IPS DF 19.7 (cell line): ENCODE measurements at regions not wholly inside any gene's neighbourhood (a gene's known extent, or its start where the extent isn't known, plus 50 kb on each side); places are given as distances from the start of the nearest gene placed in this dataset.
"Not testable (repeated sequence)": the region's sequence is repeated elsewhere in the genome, so short reads cannot be mapped to it uniquely, and the experiment has no call there.

Experiments used
- DNase-seq: peaks from one replicate; pipeline ENCODE4 v3.0.0-alpha.2; 2013; ENCODE audit warnings: low read depth, low spot score

DNA sequence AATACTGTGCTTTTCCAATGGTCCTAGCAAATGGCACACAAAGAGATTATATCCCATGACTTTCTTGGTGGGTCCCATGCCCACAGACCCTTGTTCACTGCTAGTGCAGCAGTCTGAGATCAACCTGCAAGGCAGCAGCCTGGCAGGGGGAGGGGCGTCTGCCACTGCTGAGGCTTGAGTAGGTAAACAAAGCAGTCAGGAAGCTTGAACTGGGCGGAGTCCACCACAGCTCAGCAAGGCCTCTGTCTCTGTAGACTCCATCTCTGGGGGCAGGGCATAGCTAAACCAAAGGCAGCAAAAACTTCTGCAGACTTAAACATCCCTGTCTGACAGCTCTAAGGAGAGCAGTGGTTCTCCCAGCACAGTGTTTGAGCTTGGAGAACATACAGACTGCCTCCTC lies 82.9 kb downstream of the ZNF737 start:
- DNase-seq: peak; percentile 38

DNA sequence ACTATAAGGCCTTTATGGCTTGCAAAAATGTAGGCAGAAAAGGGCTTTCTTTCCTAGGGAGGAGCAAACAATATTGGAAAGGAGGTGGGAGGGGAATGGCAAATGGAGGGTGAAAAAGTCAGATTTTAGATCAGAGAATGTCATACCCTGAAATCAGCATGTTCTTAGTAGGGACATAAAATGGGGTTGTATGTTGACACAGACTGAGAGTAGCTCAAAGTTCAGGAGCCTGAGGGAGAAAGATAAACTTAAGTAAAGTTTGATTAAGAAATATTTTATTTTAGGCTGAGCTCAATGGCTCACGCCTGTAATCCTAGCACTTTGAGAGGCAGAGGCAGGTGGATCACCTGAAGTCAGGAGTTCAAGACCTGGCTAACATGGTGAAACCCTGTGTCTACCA lies 83.8 kb downstream of the ZNF737 start:
- DNase-seq: no peak

DNA sequence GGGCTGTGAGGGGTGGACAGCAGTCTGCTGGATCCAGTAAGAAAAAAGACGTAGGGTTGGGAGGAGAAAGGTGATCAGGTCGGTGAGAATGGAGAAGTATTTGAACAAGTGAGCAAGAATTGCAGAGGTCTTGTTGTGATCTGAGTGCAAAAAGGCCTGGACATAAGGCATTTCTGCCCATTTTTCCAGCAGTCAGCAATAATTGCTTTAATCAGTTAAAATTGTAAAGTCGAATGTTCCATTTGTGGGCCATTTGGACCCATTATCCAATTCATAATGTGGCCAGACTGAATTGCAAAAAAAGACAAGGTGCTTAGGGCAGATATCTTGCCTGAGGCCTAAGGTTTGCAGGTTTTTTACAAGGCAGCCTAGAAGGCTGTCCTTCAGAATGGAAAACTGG lies 86.1 kb downstream of the ZNF737 start:
- DNase-seq: no peak

DNA sequence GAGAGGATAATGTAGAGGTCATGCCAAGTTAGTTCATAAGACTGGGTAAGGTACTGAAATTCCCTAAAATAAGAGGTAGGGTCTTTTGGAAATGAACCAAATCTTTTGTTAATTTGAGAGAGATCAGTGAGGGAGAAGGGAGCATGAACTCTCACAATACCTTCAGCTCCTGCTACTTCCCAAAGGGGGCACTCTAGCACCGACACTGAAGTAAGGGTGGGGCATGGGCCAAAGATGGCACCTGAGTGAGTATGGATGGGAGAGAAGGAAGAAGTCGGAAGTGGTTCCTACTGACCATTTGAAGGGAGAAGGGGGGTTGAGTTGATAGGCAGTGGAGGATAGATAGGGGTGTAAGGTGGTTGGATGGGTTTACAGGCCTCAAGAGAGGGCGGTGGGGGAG lies 86.6 kb downstream of the ZNF737 start:
- DNase-seq: no peak

DNA sequence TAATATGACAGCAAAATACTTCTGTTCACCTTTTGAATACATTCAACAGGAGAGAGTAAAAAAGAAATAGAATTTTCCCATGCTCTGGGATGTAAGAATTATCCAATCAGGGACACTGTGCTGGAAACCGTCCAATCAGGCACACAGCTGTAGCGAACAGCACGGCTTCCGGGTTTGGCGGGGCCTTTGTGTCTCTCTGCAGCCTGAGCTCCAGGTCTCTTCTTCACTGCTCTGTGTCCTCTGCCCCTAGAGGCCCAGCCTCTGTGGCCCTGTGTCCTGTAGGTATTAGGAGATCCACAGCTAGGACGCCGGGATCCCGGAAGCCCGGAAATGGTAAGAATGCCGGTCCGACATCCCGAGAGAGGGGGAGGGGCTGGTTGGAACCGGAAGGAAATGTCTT lies 92.7 kb downstream of the ZNF737 start:
- DNase-seq: no peak

DNA sequence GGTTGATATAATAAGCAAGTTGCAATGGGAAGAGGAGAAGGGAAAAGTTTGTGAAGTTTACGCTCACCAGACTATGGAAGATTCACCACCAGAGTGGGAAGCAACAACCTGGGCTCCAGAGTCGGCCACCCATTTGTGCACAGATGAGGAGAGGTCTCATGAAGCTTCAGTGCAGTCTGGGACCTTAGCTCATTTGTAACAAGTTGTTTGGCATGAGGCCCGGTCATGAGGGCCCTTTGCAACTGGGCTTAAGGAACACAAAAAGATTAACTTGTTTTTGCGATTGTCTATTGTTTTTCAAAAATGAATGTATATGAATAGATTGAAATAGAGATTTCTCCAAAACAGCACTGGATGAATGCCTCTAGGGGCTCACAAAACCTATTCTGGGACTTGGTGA lies 94.2 kb downstream of the ZNF737 start:
- DNase-seq: no peak

DNA sequence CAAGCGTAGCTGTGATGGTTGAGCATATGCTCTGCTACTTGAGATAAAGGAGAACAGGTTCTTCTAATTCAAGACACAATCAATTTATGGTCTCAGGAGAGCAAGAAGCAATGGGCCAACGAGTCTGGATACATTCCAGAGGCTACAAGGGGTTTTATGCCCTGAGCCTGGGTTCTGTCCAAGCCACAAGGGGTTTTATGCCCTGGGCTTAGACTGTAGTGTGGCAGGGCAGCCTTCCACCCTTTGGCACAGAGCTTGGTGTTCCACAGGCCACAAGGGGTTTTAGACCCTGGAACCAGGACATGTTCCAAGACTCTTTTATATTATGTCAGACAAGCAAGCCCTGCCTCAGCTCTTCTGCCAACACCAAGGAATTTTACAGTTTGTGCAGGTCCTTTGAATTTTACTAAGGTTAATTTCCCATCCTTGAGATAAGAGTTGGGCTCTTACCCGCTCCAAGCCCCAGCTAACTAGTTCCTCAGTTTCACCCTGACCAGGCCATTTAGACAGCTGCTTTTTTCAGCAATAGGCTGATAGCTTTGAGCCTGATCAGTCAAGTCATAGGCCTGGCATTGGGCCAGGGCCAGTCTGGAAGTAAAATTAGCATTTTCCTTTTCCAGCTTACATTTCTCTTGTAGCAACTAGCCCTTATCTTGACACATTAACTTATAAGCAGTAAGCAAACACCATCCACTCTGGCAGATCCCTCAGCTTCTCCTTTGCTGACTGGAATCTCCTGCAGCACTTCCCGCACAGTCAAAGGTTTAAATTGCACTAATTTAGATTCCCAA lies 95.0 kb downstream of the ZNF737 start:
- no peak for DNase-seq

DNA sequence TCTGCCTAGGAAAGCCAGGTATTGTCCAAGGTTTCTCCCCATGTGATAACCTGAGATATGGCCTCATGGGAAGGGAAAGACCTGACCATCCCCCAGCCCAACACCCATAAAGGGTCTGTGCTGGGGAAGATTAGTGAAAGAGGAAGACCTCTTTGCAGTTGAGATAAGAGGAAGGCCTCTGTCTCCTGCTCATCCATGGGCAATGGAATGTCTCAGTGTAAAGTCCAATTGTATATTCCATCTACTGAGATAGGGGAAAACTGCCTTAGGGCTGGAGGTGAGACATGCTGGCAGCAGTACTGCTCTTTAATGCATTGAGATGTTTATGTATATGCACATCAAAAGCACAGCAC lies 99.0 kb downstream of the ZNF737 start:
- not testable (repeated sequence) for DNase-seq

DNA sequence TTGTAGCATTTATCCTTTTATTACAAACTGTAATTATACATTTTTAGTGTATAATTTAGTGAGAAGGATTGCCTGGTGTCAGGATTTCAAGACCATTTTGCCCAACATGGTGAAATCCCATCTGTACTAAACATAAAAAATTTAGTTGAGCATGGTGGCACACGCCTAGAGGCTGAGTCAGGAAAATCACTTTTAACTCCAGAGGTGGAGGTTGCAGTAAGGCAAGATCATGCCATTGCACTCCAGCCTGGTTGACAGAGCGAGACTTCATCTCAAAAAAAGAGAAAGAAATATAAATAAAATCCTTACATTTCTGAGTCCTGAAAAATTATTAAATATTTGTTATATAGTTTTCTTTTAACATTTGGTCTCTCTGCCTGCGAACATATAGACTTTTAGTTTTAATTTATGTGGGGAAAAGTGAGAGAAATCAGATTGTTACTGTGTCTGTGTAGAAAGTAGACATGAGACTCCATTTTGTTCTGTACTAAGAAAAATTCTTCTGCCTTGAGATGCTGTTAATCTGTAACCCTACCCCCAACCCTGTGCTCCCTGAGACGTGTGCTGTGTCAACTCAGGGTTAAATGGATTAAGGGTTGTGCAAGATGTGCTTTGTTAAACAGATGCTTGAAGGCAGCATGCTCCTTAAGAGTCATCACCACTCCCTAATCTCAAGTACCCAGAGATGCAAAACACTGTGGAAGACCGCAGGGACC lies 99.5 kb downstream of the ZNF737 start:
- DNase-seq: not testable (repeated sequence)

DNA sequence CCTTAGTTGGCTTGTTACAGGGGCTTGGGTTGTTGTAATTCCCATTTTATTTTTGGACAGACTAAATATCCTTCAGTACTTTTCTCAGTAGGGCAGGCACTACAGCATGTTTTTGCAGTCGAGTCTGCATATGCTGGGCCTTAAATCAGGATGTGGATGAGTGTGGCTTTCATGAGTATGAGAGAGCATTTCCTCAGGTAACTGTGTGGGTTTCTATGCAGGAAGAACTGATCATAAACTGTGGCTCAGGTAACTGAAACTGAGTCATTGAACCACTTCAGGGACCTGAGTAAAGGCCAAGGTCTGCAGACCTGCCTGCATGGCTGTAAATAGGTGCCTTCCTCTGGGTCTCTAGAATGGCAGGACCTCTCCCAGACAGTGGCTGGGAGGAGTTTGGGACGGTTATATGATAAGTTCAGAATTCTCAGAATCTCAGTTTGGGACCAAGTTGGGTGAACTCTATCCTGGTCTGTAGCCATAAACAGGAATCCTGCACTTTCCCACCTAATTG lies 112.1 kb downstream of the ZNF737 start:
- DNase-seq: no peak

DNA sequence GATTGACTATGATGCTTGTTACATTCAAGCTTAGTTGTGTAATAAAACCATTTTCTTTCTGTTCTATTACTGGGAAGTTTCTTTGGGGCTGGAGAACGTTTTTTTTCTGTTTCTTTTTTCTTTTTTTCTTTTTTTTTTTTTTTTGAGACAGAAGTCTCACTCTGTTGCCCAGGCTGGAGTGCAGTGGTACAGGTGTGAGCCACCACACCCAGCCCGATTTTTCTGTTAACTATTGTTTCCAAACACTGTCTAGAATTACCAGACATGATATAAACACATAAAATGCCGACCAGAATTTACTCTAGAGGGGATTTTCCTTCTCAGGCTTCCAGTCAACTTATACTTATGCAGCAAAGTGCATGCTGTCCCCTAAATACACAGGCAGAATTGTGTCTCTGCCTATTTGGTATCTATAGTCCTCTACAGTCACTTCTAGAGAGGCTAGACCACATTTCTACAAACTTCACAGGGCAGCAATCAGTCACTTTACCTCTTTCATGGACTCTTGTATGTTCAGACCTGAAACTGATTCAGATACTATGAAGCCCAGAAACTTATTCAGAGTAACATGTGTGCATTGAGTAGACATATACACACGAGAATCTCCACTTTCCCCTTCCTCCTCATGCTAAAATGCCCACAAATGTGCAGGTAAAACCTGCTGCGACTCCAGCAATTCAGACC lies 121.2 kb downstream of the ZNF737 start:
- no peak for DNase-seq

DNA sequence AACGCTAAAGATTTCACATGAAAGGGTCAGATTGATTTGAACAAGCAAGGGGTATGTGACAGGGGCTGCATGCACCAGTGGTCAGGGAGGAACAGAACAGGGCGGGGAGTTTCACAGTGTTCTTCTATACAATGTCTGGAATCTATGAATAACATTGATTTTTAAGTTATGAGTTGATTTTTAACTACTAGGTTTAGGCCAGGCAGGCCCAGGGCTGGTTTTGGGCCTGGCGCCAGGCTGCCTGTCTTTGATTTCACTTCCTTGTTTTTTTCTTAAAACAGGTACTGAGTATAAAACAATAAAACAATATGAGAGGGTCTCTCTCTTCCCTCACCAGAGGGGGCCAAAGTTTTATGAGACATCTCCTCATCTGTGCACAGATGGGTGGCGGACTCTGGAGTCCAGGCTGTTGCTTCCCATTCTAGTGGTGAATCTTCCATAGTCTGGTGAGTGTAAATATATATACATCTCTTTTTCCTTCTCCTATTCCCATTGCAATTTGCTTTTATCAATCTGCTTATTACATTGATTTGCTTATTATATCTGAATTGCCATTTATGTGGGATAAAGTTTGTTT lies 133.2 kb downstream of the ZNF737 start:
- DNase-seq: not testable (repeated sequence)

DNA sequence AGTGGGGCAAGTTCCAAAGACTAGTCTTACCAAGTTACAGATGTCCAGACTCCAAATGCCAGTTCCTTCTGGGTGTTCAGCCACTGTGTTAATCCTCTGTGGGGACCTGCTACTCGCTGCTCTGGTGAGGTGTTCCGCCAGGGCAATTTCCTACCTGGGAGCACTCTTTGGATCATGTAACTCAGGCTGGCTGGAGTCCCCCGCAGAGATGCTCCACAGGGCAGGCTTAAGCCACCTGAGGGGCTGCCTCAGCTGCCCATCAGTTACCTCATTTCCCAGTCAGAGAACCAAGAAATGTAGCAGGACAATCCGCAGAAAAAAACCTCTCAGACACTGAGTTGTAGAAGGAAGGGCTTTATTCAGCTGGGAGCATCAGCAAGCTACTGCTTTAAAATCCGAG lies 133.8 kb downstream of the ZNF737 start:
- DNase-seq: no peak

DNA sequence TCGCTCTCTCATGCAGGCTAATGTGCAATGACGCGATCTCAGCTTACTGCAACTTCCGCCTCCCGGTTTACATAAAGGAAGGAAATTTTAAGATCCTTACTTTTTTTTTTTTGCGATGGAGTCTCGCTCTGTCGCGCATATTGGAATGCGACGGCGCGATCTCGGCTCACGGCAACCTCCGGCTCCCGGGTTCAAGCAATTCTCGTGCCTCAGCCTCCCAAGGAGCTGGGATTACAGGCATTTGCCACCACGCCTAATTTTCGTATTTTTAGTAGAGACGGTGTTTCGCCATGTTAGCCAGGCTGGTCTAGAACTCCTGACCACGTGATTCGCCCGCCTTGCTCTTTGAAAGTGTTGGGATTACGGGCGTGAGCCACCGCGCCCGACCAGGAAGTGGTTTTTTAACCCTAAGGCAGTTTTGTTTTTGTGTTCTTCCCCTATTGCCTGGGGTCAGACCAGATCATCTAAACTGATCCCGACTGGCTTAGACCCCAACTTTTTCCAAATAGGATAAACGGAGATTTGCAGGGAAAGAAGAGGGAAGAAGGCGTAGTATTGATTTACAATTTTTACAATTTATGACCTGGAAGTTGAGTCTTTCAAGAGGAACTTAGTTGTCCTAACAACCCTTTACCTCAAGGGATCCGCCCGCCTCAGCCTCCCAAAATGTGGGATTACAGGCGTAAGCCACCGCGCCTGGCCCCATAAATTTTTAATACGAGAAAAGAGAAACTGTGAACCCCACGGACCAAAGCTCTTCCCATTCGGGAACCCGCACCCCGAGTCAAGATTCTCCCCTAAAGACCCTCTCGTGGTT lies 142.0 kb downstream of the ZNF737 start:
- DNase-seq: no peak

DNA sequence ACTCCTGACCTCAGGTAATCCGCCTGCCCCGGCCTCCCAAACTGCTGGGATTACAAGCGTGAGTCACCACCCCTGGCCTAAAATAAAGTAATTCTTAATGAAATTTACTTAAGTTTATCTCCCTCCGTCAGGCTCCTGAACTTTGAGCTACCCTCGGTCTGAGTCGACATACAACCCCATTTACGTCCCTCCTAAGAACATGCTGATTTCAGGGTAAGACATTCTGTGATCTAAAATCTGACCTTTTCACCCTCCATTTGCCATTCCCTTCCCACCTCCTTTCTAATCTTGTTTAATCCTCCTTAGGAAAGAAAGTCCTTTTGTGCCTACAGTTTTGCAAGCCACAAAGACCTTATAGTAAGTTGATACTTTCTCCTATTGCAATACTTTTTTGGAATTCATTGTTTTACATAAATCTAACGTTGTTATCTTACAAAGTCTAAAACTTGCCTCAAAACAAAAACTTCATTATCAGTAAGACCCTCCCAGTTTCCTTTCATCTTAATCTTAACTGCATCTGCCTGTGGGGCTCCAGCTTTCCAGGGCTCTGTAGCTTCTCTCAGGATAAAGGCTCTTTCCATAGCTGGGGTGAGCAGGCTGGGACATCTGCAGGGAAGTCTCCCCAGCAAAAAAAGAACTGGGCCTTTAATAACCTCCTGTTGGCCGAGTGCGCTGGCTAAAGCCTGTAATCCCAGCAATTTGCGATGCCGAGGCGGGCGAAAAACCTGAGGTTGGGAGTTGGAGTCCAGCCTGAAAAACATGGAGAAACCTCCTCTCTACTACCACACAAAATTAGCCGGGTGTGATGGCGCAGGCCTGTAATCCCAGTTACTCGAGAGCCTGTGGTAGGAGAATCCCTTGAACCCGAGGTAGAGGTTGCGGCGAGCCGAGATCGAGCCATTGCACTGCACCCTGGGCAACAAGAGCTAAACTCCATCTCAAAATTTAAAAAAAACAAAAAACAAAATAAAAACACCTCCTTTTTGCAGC lies 143.1 kb downstream of the ZNF737 start:
- DNase-seq: no peak

DNA sequence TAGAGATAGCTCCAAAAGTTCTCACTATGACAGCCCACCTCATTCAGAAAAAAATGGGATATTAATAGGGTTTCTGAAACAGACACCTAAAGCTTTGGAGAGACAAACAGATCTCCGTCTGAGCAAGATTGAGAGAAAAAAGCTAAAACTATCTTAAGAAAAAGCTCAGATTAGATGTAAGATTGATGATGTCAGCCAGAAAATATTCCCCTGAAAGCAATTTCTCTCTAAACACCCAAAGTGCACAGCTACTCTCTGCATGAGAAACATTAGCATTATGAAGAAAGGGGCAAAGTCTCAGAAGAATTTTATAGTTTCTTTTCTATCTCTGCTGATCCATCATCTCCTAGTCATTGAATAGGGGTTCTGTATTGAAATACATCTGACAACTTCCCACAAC lies 148.9 kb downstream of the ZNF737 start:
- no peak for DNase-seq

DNA sequence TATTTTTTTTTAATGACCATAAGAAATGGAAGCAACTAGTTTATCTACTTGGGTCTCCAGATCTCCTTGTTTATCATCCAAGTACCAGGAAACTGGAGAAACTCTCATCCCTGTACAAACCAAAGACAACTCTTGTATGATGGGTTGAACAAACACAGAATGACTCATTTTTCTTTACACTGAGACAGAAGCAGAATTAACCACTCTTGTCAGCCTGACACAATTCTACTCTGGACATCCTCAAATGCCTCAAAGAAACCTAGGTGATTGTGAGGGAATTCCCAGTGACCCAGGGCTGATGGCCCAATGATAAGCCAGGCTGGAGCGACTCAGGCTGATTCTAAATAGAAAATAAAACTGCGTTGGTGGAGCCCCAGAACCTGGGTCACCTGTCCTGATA lies 151.5 kb downstream of the ZNF737 start:
- DNase-seq: no peak

DNA sequence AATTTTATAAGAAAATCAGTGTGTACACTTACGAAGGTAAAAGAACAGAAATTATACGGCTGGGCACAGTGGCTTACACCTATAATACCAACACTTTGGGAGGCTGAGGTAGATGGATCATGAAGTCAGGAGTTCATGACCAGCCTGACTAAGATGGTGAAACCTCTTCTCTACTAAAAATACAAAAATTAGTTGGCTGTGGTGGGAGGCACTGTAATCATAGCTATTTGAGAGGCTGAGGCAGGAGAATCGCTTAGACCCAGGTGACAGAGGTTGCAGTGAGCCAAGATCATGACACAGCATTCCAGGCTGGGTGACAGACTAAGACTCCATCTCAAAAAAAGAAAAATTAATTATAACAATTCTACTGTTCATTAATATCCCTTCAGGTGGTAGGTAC lies 151.9 kb downstream of the ZNF737 start:
- no peak for DNase-seq

DNA sequence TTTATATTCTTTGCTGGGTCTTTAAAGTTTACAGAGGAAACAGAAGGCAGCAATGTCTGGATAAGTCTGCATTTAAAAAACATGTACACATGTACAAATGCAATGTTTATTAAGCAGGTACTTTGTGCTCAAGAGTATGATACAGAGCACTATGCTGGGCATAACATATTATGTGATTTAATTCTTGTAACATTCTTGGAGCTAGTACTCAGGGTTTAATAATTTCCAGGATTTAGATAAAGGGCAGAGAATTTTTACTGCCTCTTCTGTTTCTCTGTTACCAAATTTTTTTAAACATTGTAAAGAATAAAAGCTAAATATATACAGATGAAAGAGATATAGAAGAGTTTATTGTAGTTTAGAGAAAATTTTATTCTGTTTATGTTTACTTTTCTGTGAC lies 152.7 kb downstream of the ZNF737 start:
- no peak for DNase-seq

DNA sequence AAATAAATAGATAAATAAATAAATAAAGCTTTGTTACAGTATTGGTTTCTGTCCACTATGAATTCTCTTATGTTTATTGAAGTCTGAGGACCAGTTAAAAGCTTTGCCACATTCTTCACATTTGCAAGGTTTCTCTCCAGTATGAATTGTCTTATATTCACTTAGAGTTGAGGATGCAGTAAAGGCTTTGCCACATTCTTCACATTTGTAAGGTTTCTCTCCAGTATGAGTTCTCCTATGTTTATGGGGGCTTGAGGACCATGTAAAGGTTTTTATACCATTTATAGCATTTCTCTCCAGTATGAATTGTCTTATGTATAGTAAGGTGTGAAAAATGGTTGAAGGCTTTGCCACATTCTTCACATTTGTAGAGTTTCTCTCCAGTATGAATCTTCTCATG lies 168.3 kb downstream of the ZNF737 start:
- no peak for DNase-seq
